ENCODE measurements at regions not wholly inside any gene's neighbourhood (a gene's known extent, or its start where the extent isn't known, plus 50 kb on each side); places are given as distances from the start of the nearest gene placed in this dataset.

DNA sequence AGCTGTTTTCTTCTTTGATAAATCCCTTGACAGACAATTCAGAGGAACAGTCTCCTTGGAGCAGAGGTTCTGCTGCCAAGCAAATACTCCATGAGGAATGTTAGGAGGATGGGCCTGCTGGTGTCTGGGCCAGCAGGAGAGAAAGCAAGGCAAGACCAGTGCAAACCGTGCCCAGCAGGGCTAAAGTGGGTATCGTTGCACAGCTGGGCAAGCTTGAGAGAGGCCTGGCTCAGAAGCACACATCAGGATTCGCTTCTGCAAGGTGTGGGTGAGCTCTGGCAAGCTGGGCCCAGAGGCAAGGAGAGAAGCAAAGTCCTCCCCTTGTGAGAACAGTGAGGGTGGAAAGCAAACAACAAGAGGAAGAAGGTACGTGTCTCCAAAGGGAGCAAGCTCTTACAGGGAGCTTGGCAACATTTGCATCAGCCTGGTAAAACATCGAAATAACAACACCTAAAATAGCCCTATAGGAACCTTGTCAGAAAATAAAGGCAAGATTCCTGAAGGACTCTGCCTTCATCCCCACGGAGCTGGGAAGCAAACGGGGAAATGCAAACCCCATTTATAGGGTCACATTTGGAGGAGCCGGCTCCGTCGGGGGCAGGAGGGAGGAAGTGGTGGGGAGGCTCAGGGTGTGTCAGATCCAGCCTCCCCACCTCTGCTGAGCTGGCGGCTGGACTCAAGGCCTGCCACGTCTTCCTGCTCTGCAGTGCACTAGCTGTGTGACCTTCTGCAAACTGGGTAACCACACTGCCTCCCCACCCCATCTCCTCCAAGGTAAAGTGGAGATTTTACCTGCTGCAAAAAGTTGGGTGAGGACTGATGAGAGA lies 62.3 kb upstream of the HIVEP3 start:
- SMC1A ChIA-PET (ENCODE audit: uncharacterized antibody, unreplicated experiment), result interaction anchor here (0.9 to 1.6 kb wide), 4 partner anchors 11 to 25 kb away, joined by 3 to 11 read pairs (median 4); no protein-coding TSS in a partner anchor
- H4K20me1 ChIP-seq (ENCODE audit: control insufficient read depth, insufficient read depth), result no peaks in the 10 kb centered on the region
- no peaks in the 10 kb centered on the region for H3K36me3 ChIP-seq (ENCODE audit: control insufficient read depth in 2 of 2, insufficient read depth in 2 of 2, low read length in 1 of 2)
- CTCF ChIA-PET, result interaction anchor here (0.6 to 1.0 kb wide), 2 partner anchors 47 to 408 kb away, joined by 3 to 4 read pairs; no protein-coding TSS in a partner anchor
- TF ChIP-seq ETV6 (conservative IDR thresholded peaks at IDR 0.05 in 1 of 2, IDR thresholded peaks at IDR 0.05 in 1 of 2; ENCODE audit: borderline replicate concordance in 1 of 2, low read depth in 1 of 2), result no peak
- TF ChIP-seq ATF7 (IDR thresholded peaks at IDR 0.05; ENCODE audit: low read depth), result no peak
- TF ChIP-seq NRF1 (conservative IDR thresholded peaks at IDR 0.05; ENCODE audit: low read depth, low read length), result no peak
- TF ChIP-seq ZNF24 (IDR thresholded peaks at IDR 0.05), result no peak
- H3K27ac ChIP-seq (ENCODE audit: control insufficient read depth, insufficient read depth), result no peak overlapping the region
- H2AFZ ChIP-seq (ENCODE audit: control insufficient read depth, low read depth, low read length), result no peak overlapping the region
- intact Hi-C loops (cut with micrococcal nuclease; ENCODE audit: unreplicated experiment) (no loop called here), in situ Hi-C loops (cut with MboI) (no loop called here)
- POLR2A ChIA-PET, result interaction anchor here (1.0 kb wide), 1 partner anchor 14 kb away, joined by 4 read pairs; no protein-coding TSS in a partner anchor
- no peak for FAIRE-seq
- H3K4me3 ChIP-seq, result no peak overlapping the region
- H3K79me2 ChIP-seq (ENCODE audit: control insufficient read depth, insufficient read depth, low read length), result no peaks in the 10 kb centered on the region
- H3K9me3 ChIP-seq (replicated peaks; ENCODE audit: control insufficient read depth, insufficient read depth, low read length), result no peaks in the 10 kb centered on the region
- no peaks in the 10 kb centered on the region for H3K27me3 ChIP-seq (replicated peaks in 1 of 2; ENCODE audit: control insufficient read depth in 2 of 2, insufficient read depth in 2 of 2, low read length in 1 of 2)
- peaks cover 10% of the 10 kb centered on the region for H3K4me1 ChIP-seq (ENCODE audit: control insufficient read depth, insufficient read depth, low read length)
- RAD21 ChIA-PET (ENCODE audit: unreplicated experiment), result interaction anchor here (0.5 kb wide), 1 partner anchor 54 kb away, joined by 3 read pairs; no protein-coding TSS in a partner anchor
- no peak overlapping the region for H3K9ac ChIP-seq (ENCODE audit: control insufficient read depth, insufficient read depth, low read length)
- WGBS (ENCODE audit: insufficient coverage, insufficient replicate concordance, low lambda C conversion rate, missing lambda C conversion rate), result 29% methylated on average over 12 of the region's 12 CpGs
- no peak for DNase-seq (ENCODE audit: low read depth, low spot score)
- H3K4me2 ChIP-seq (ENCODE audit: control insufficient read depth, insufficient read depth), result no peak overlapping the region
- no TSS peak for BruUV-seq (replicated peaks)
- no peak for ATAC-seq

- no peak overlapping the region for H2AFZ ChIP-seq (ENCODE audit: control insufficient read depth, low read depth, low read length)
- H3K27ac ChIP-seq (ENCODE audit: control insufficient read depth, insufficient read depth), result no peak overlapping the region
- no peak for ATAC-seq
- no peak overlapping the region for H3K9ac ChIP-seq (ENCODE audit: control insufficient read depth, insufficient read depth, low read length)
- in situ Hi-C loops (cut with MboI) (no loop called here), intact Hi-C loops (cut with micrococcal nuclease; ENCODE audit: unreplicated experiment) (no loop called here)
- H3K79me2 ChIP-seq (ENCODE audit: control insufficient read depth, insufficient read depth, low read length), result no peaks in the 10 kb centered on the region
- 39% methylated on average over 4 of the region's 4 CpGs for WGBS (ENCODE audit: insufficient coverage, insufficient replicate concordance, low lambda C conversion rate, missing lambda C conversion rate)
- DNase-seq (ENCODE audit: low read depth, low spot score), result no peak
- POLR2A ChIA-PET, result no interaction called here
- no peak overlapping the region for H3K4me2 ChIP-seq (ENCODE audit: control insufficient read depth, insufficient read depth)
- no TSS peak for BruUV-seq (replicated peaks)
- H3K9me3 ChIP-seq (replicated peaks; ENCODE audit: control insufficient read depth, insufficient read depth, low read length), result no peaks in the 10 kb centered on the region
- H3K4me3 ChIP-seq, result no peak overlapping the region
- SMC1A ChIA-PET (ENCODE audit: uncharacterized antibody, unreplicated experiment), result interaction anchor here (0.7 to 0.9 kb wide), 3 partner anchors 17 to 56 kb away, joined by 3 read pairs; no protein-coding TSS in a partner anchor
- no peaks in the 10 kb centered on the region for H3K36me3 ChIP-seq (ENCODE audit: control insufficient read depth in 2 of 2, insufficient read depth in 2 of 2, low read length in 1 of 2)
- no peaks in the 10 kb centered on the region for H3K27me3 ChIP-seq (replicated peaks in 1 of 2; ENCODE audit: control insufficient read depth in 2 of 2, insufficient read depth in 2 of 2, low read length in 1 of 2)
- RAD21 ChIA-PET (ENCODE audit: unreplicated experiment), result no interaction called here
- CTCF ChIA-PET, result no interaction called here
- peaks cover 10% of the 10 kb centered on the region for H3K4me1 ChIP-seq (ENCODE audit: control insufficient read depth, insufficient read depth, low read length)
- FAIRE-seq, result no peak
- no peaks in the 10 kb centered on the region for H4K20me1 ChIP-seq (ENCODE audit: control insufficient read depth, insufficient read depth)
- TF ChIP-seq RAD51 (IDR thresholded peaks at IDR 0.05), result no peak
- TF ChIP-seq ZBTB11 (CRISPR knock-in tag; IDR thresholded peaks at IDR 0.05), result no peak
- TF ChIP-seq E2F4 (IDR thresholded peaks at IDR 0.05; ENCODE audit: low read depth, low read length), result no peak
- no peak for TF ChIP-seq STAT3 (IDR thresholded peaks at IDR 0.05; ENCODE audit: low read depth, low read length)
- no peak for TF ChIP-seq MAX (IDR thresholded peaks at IDR 0.05; ENCODE audit: low read depth, low read length)
- TF ChIP-seq NFYB (IDR thresholded peaks at IDR 0.05; ENCODE audit: insufficient read depth, low read depth, low read length), result no peak
- TF ChIP-seq, protein P1, sequence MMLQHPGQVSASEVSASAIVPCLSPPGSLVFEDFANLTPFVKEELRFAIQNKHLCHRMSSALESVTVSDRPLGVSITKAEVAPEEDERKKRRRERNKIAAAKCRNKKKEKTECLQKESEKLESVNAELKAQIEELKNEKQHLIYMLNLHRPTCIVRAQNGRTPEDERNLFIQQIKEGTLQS (IDR thresholded peaks at IDR 0.05; ENCODE audit: borderline replicate concordance, extremely low read depth, low read depth, low read length), result no peak
Measured at GRCh38 chr1:41978986-41979385, 60.3 kb upstream of the HIVEP3 start.

Measured in GM12878 (cell line).